HL-60 (cell line): ENCODE measurements at regions not wholly inside any gene's neighbourhood (a gene's known extent, or its start where the extent isn't known, plus 50 kb on each side); places are given as distances from the start of the nearest gene placed in this dataset.

ENCODE experiments used
- DNase-seq, 2 experiments: peaks; one replicate each; pipeline ENCODE4 v3.0.0-alpha.2; 2010 to 2020; ENCODE audit warnings: low read depth in 1 of 2, low spot score in 1 of 2
- H3K27ac ChIP-seq: fragments of 250-450 bp; sonication (Bioruptor Pico); replicated peaks from 2 replicates; pipeline ENCODE4 v1.5.1; 2020; ENCODE audit warnings: mild to moderate bottlenecking, moderate library complexity
- H3K27me3 ChIP-seq: fragments of 250-450 bp; sonication (Bioruptor Pico); 2 replicates; pipeline ENCODE4 v1.5.1; 2021; ENCODE audit warnings: mild to moderate bottlenecking, moderate library complexity; ENCODE audit not compliant: insufficient read depth, poor library complexity, severe bottlenecking
- H3K4me3 ChIP-seq: replicated peaks from 2 replicates; pipeline ENCODE4 v1.5.1; 2011; ENCODE audit warnings: mild to moderate bottlenecking, control low read depth, low read length; ENCODE audit not compliant: insufficient read depth
- GABPA ChIP-seq: IDR thresholded peaks from 2 replicates; pipeline ENCODE4 v1.6.1; 2012; ENCODE audit warnings: low read depth
- POLR2AphosphoS5 ChIP-seq: IDR thresholded peaks from 2 replicates; pipeline ENCODE4 v1.6.1; 2012; ENCODE audit warnings: low read depth
- SPI1 ChIP-seq: IDR thresholded peaks from 2 replicates; pipeline ENCODE4 v1.6.1; 2012; ENCODE audit warnings: low read depth, mild to moderate bottlenecking, borderline replicate concordance
- TF ChIP-seq, protein P1 (sequence below): IDR thresholded peaks from 2 replicates; pipeline ENCODE4 v1.6.1; 2012; ENCODE audit warnings: low read depth; ENCODE audit not compliant: insufficient replicate concordance
- TF ChIP-seq, protein P2 (sequence below): IDR thresholded peaks from one replicate; pipeline ENCODE4 v1.5.1; 2011; ENCODE audit warnings: low read length, control low read depth, inconsistent platforms; ENCODE audit not compliant: insufficient read depth

DNA sequence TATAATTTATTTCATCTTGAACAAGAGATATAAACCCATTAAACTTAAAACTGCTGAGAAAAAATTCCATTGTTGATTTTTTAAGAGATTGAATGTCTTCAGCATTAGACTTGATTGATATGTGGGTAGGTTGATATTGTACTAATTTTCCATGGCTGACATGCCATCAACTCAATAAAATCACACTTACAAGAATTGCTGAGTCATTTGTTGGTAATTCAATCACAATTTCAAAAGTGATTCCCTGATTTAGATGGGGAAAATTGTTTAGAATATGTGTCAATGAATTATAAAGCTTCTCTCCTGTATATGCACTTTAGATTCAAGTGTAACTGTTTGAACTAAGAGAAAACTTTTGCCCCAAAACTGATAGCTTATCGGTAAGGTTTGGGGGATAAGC is 223.5 kb upstream of the NCAM2 start:
- no peak overlapping the region for H3K27ac ChIP-seq
- DNase-seq, result no peak
- H3K4me3 ChIP-seq, result no peak overlapping the region
- no peak for TF ChIP-seq SPI1
- TF ChIP-seq, protein P1, sequence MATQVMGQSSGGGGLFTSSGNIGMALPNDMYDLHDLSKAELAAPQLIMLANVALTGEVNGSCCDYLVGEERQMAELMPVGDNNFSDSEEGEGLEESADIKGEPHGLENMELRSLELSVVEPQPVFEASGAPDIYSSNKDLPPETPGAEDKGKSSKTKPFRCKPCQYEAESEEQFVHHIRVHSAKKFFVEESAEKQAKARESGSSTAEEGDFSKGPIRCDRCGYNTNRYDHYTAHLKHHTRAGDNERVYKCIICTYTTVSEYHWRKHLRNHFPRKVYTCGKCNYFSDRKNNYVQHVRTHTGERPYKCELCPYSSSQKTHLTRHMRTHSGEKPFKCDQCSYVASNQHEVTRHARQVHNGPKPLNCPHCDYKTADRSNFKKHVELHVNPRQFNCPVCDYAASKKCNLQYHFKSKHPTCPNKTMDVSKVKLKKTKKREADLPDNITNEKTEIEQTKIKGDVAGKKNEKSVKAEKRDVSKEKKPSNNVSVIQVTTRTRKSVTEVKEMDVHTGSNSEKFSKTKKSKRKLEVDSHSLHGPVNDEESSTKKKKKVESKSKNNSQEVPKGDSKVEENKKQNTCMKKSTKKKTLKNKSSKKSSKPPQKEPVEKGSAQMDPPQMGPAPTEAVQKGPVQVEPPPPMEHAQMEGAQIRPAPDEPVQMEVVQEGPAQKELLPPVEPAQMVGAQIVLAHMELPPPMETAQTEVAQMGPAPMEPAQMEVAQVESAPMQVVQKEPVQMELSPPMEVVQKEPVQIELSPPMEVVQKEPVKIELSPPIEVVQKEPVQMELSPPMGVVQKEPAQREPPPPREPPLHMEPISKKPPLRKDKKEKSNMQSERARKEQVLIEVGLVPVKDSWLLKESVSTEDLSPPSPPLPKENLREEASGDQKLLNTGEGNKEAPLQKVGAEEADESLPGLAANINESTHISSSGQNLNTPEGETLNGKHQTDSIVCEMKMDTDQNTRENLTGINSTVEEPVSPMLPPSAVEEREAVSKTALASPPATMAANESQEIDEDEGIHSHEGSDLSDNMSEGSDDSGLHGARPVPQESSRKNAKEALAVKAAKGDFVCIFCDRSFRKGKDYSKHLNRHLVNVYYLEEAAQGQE, result no peak
- TF ChIP-seq, protein P2, sequence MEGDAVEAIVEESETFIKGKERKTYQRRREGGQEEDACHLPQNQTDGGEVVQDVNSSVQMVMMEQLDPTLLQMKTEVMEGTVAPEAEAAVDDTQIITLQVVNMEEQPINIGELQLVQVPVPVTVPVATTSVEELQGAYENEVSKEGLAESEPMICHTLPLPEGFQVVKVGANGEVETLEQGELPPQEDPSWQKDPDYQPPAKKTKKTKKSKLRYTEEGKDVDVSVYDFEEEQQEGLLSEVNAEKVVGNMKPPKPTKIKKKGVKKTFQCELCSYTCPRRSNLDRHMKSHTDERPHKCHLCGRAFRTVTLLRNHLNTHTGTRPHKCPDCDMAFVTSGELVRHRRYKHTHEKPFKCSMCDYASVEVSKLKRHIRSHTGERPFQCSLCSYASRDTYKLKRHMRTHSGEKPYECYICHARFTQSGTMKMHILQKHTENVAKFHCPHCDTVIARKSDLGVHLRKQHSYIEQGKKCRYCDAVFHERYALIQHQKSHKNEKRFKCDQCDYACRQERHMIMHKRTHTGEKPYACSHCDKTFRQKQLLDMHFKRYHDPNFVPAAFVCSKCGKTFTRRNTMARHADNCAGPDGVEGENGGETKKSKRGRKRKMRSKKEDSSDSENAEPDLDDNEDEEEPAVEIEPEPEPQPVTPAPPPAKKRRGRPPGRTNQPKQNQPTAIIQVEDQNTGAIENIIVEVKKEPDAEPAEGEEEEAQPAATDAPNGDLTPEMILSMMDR, result no peak
- no peak for TF ChIP-seq POLR2AphosphoS5
- no peak for TF ChIP-seq GABPA
- H3K27me3 ChIP-seq, result no peaks in the 10 kb centered on the region

DNA sequence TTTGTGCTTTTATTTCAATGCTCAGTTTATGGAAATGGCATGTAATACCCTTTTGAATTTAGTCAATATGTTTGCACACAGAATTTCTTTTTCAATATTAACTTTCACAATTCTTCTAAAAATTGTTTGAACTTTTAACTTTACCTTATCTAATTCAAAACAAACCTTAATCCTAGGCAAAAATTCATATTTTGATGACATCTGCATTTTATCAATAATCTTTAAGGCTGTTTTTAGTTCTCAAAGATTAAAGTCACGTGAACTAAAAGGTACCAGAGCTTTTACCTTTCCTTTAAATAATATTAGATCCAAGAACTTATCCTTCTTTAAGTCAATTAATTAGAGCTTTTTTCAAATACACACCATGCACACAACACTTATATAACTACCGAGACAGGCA is 218.9 kb upstream of the NCAM2 start:
- Histone ChIP-seq H3K27ac (no peak overlapping the region), H3K4me3 (no peak overlapping the region), H3K27me3 (no peaks in the 10 kb centered on the region)
- no peak for TF ChIP-seq SPI1
- TF ChIP-seq, protein P1, result no peak
- TF ChIP-seq, protein P2, result no peak
- no peak for TF ChIP-seq GABPA
- TF ChIP-seq POLR2AphosphoS5, result no peak
- no peak for DNase-seq

DNA sequence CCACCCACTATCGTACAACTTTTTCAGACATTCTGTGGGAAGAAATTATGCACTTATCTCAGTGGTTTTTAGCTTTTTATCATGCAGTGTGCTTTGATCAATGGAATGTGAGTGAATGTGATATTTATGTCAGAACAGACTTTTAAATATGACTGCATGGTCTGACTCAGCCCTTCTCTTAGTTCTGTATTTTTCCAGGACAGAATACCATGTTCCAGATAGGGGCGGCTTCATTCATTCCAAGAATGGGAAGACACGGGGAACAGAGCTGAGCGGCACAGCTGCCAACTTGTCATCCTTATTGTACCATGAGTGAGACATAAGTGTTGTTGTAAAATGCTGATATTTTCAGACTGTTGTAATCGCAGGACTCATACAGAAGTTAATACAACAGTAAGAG is 214.6 kb upstream of the NCAM2 start:
- Histone ChIP-seq H3K27me3 (no peaks in the 10 kb centered on the region), H3K27ac (no peak overlapping the region), H3K4me3 (no peak overlapping the region)
- DNase-seq, result no peak
- TF ChIP-seq POLR2AphosphoS5 (no peak), GABPA (no peak)
- TF ChIP-seq, protein P1, result no peak
